Vagina (tissue), 2 donors: ENCODE measurements at regions not wholly inside any gene's neighbourhood (a gene's known extent, or its start where the extent isn't known, plus 50 kb on each side); places are given as distances from the start of the nearest gene placed in this dataset.

Source experiments
- DNase-seq, 2 donors: peaks; one replicate each; pipeline ENCODE4 v3.0.0-alpha.2; 2017; ENCODE audit errors: extremely low spot score in 2 of 2
- H3K27ac ChIP-seq: fragments of 200-600 bp; sonication (generic); one replicate; pipeline ENCODE4 v1.5.1; 2019
- H3K27me3 ChIP-seq: fragments of 200-600 bp; sonication (generic); one replicate; pipeline ENCODE4 v1.5.1; 2019
- H3K36me3 ChIP-seq, 2 donors: fragments of 200-600 bp; sonication (generic); one replicate each; pipeline ENCODE4 v1.5.1; 2017 to 2019
- H3K4me1 ChIP-seq: fragments of 200-600 bp; sonication (generic); one replicate; pipeline ENCODE4 v1.5.1; 2019
- H3K4me3 ChIP-seq, 2 donors: fragments of 200-600 bp; sonication (generic); 1 replicate in 1 of 2; 2 replicates in 1 of 2; pipeline ENCODE4 v1.5.1; 2016 to 2019
- H3K9me3 ChIP-seq: fragments of 200-600 bp; sonication (generic); one replicate; pipeline ENCODE4 v1.5.1; 2019
- POLR2A ChIP-seq, 2 donors: fragments of 450-650 bp; IDR thresholded peaks; one replicate each; pipeline ENCODE4 v1.6.1; 2017; ENCODE audit warnings: antibody characterized with exemption in 2 of 2, mild to moderate bottlenecking in 2 of 2, moderate library complexity in 2 of 2
- POLR2AphosphoS5 ChIP-seq, 2 donors: sonication (generic); formaldehyde crosslinking; IDR thresholded peaks; one replicate each; pipeline ENCODE4 v1.9.0; 2017; ENCODE audit warnings: antibody characterized with exemption in 2 of 2, mild to moderate bottlenecking in 2 of 2, low read depth in 1 of 2; ENCODE audit not compliant: insufficient read depth in 1 of 2
- intact Hi-C: fragments of 100-400 bp; cut with DNase I; formaldehyde crosslinking; loops from one replicate; pipeline ENCODE4 v1.15.1; 2023
- TF ChIP-seq, protein P1 (sequence below), 3 experiments: fragments of 450-650 bp in 2 of 3; fragments of 200-600 bp in 1 of 3; sonication (generic) in 1 of 3; IDR thresholded peaks; one replicate each; pipeline ENCODE4 v1.5.1; 2017 to 2019; ENCODE audit warnings: antibody characterized with exemption in 3 of 3, mild to moderate bottlenecking in 2 of 3, moderate library complexity in 2 of 3

DNA sequence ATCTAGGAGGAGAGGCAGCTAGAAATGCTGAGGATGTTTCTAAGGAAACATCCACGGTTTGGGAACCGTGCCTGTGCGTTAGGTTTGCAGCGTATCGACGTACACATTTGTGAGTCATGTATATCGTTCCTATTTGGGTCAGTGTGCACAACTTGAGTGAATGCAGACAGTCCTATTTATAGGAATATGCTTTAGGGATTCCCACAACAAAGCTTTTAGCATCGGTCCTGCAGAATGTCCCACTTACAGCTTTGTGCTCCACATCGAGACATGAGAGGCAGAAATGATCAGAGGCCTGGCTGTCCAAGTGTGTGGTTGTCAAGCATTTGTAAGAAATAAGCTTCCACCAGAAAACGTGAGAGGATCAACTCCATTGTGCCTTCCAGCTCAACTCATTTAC, 1282.7 kb upstream of the WWC1 start:
- Histone ChIP-seq H3K36me3 (no peaks in the 10 kb centered on the region), H3K4me1 (no peaks in the 10 kb centered on the region), H3K4me3 (no peak overlapping the region), H3K9me3 (no peaks in the 10 kb centered on the region), H3K27me3 (no peaks in the 10 kb centered on the region), H3K27ac (no peak overlapping the region)
- intact Hi-C loops, result no loop called here
- TF ChIP-seq POLR2A (IDR thresholded peaks at IDR 0.05) (no peak), POLR2AphosphoS5 (IDR thresholded peaks at IDR 0.05; ENCODE audit: insufficient read depth in 1 of 2, low read depth in 1 of 2) (no peak)
- TF ChIP-seq, protein P1, sequence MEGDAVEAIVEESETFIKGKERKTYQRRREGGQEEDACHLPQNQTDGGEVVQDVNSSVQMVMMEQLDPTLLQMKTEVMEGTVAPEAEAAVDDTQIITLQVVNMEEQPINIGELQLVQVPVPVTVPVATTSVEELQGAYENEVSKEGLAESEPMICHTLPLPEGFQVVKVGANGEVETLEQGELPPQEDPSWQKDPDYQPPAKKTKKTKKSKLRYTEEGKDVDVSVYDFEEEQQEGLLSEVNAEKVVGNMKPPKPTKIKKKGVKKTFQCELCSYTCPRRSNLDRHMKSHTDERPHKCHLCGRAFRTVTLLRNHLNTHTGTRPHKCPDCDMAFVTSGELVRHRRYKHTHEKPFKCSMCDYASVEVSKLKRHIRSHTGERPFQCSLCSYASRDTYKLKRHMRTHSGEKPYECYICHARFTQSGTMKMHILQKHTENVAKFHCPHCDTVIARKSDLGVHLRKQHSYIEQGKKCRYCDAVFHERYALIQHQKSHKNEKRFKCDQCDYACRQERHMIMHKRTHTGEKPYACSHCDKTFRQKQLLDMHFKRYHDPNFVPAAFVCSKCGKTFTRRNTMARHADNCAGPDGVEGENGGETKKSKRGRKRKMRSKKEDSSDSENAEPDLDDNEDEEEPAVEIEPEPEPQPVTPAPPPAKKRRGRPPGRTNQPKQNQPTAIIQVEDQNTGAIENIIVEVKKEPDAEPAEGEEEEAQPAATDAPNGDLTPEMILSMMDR (IDR thresholded peaks at IDR 0.05), result no peak
- no peak for DNase-seq

DNA sequence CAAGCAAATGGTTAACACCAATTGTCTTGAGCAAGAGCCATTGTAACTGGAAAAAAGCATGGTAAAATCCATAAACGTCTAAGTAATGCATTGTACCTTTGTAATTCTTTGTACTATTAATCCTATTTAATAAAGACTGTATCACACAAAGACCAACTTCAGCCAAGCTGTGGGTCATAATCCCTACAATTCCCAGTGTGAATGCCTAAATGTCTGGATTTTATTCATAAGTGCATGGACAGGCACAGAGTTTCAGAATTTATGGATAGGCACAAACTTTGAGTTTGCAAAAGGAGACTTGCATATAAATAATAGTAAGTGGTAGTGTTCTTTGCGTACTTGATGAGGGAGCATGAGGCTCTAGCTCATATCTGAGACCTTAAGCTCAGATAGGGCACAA, 1280.2 kb upstream of the WWC1 start:
- intact Hi-C loops, result no loop called here
- Histone ChIP-seq H3K4me1 (no peaks in the 10 kb centered on the region), H3K9me3 (no peaks in the 10 kb centered on the region), H3K36me3 (no peaks in the 10 kb centered on the region), H3K27me3 (no peaks in the 10 kb centered on the region), H3K27ac (no peak overlapping the region), H3K4me3 (no peak overlapping the region)
- no peak for DNase-seq
- TF ChIP-seq, protein P1 (IDR thresholded peaks at IDR 0.05), result no peak
- TF ChIP-seq POLR2AphosphoS5 (IDR thresholded peaks at IDR 0.05; ENCODE audit: insufficient read depth in 1 of 2, low read depth in 1 of 2) (no peak), POLR2A (IDR thresholded peaks at IDR 0.05) (no peak)

DNA sequence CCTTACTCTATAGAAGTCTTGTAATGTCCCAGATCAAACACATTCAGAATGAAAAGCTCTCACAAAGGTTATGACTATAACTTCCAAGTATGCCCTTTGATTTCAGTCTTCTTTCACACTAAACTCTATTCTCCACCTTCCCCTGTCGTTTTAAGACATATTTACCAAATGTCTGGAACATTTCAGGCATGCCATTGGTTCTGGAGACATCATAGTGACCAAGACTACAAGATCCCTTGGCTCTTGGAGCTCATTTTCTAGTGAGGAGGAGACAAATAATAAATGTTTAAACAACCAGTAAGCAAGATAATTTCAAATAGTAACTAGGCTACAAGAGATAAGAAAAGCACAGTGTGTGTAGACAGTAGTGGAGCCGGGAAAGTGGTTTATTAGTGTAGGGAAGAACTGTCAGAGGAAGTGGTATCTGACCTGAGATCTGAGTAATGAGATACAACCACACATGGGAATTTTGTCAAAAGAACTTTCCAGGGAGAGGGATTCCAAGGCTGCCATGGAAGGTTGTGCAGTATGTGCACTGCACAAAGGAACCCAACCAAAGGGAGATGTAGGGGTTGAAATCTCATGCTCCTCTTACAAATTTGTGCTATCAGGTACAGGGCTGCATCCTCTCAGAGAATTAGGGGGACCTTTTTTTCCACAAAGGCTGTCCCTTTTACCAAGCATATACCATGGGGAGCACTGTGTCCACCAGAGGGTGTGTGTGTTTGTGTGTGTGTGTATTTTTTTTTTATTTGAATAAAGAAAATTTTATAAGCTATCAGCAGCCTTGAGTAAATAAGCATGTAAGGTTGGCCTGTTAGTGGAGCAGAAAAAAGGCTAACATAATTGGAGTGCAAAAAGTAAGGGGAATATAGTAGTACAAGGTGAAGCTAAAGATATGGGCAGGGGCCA, 1279.1 kb upstream of the WWC1 start:
- DNase-seq, result no peak
- TF ChIP-seq POLR2AphosphoS5 (IDR thresholded peaks at IDR 0.05; ENCODE audit: insufficient read depth in 1 of 2, low read depth in 1 of 2) (no peak), POLR2A (IDR thresholded peaks at IDR 0.05) (no peak)
- TF ChIP-seq, protein P1 (IDR thresholded peaks at IDR 0.05), result no peak
- no peaks in the 10 kb centered on the region for H3K9me3 ChIP-seq
- H3K27me3 ChIP-seq, result no peaks in the 10 kb centered on the region
- no peaks in the 10 kb centered on the region for H3K4me1 ChIP-seq
- H3K4me3 ChIP-seq, result no peak overlapping the region
- H3K27ac ChIP-seq, result no peak overlapping the region
- H3K36me3 ChIP-seq, result no peaks in the 10 kb centered on the region
- intact Hi-C loops, result no loop called here

DNA sequence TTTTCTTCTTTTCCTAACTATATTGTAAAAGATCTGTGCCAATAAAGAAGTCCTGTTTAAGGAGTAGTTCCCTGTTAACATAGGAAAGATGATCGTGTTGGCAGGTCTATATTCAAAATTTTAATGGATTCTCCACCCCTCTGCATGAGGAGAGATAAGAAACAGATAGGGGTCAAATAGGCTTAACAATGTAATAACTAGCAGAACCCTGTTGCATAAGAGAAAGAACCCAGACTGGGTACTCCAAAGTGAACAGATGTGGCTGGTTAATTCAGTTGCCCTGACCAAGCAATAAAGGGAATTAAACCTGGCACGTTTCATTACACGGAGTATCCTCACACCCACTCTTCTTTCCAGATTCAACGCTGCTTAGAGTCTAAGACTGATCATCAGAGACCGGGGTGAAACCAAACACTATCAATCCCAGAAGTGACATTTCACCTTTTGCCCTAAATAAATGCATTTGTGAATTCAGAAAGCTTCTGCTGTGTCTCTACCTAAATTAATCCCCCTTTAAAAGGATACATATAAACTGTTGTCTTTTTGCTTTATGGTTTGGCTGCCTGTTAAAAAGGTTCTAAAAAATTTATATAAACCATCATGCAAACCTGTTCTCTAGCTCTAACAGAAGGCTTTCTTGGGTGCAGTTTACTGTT, 1276.9 kb upstream of the WWC1 start:
- Histone ChIP-seq H3K4me3 (no peak overlapping the region), H3K36me3 (no peaks in the 10 kb centered on the region), H3K27ac (no peak overlapping the region), H3K9me3 (no peaks in the 10 kb centered on the region), H3K27me3 (no peaks in the 10 kb centered on the region), H3K4me1 (no peaks in the 10 kb centered on the region)
- TF ChIP-seq POLR2A (IDR thresholded peaks at IDR 0.05) (no peak), POLR2AphosphoS5 (IDR thresholded peaks at IDR 0.05; ENCODE audit: insufficient read depth in 1 of 2, low read depth in 1 of 2) (no peak)
- no peak for DNase-seq
- intact Hi-C loops, result no loop called here

DNA sequence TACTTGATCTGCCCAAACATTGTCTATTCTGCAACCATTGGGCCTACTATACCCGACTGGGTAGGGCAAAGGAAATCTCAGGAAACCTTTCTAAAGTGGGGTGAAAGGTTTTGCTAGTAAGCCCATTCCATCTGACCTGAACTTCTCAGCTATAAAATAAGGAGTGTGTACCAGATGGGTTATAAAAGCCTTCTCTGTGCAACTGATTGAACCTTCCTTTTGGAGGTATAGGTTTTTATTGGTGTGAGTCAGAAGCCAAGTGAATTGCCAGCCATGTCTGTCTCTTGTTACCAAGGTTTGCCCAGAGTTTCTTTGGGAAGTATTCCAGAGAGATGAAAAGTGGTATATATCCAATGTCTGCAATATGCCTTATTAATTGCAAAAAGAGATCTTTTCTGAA, 1271.0 kb upstream of the WWC1 start:
- intact Hi-C loops, result no loop called here
- no peak for DNase-seq
- TF ChIP-seq POLR2A (IDR thresholded peaks at IDR 0.05) (no peak), POLR2AphosphoS5 (IDR thresholded peaks at IDR 0.05; ENCODE audit: insufficient read depth in 1 of 2, low read depth in 1 of 2) (no peak)
- TF ChIP-seq, protein P1 (IDR thresholded peaks at IDR 0.05), result no peak

More for the DNA sequence above, 1271.0 kb upstream of the WWC1 start:
- Histone ChIP-seq H3K27me3 (no peaks in the 10 kb centered on the region), H3K4me1 (no peaks in the 10 kb centered on the region), H3K4me3 (no peak overlapping the region), H3K36me3 (no peaks in the 10 kb centered on the region), H3K27ac (no peak overlapping the region), H3K9me3 (no peaks in the 10 kb centered on the region)
